ENCODE measurements at regions not wholly inside any gene's neighbourhood (a gene's known extent, or its start where the extent isn't known, plus 50 kb on each side); places are given as distances from the start of the nearest gene placed in this dataset.

- no peaks in the 10 kb centered on the region; a peak in 1 of 5 replicates for H3K27me3 ChIP-seq (ENCODE audit: control insufficient read depth in 1 of 2, insufficient read depth in 2 of 2, low read length in 2 of 2)
- DNase-seq (ENCODE audit: low spot score) = no peak
- intact Hi-C loops (cut with micrococcal nuclease; ENCODE audit: unreplicated experiment) = no loop called here
- 0 out of 3 replicates have a peak, but pooled peaks have one; percentile 28 for ATAC-seq
- in situ Hi-C loops (cut with HindIII; ENCODE audit: extremely low pct_ligation_motif_present, low pct_unique_long_range_greater_than_20kb) = no loop called here
- TF ChIP-seq SMAD9 (CRISPR knock-in tag; IDR thresholded peaks at IDR 0.05) = no peak
- TF ChIP-seq NR3C1 (CRISPR knock-in tag; IDR thresholded peaks at IDR 0.05) = no peak
- TF ChIP-seq ATM (IDR thresholded peaks at IDR 0.05; ENCODE audit: borderline replicate concordance) = no peak
- TF ChIP-seq AKAP8 (CRISPR knock-in tag; IDR thresholded peaks at IDR 0.05) = no peak
- TF ChIP-seq ZNF326 (CRISPR knock-in tag; IDR thresholded peaks at IDR 0.05; ENCODE audit: borderline replicate concordance) = no peak
- TF ChIP-seq CEBPB (IDR thresholded peaks at IDR 0.05; ENCODE audit: borderline replicate concordance, low read depth, low read length) = 0 out of 2 replicates have a peak, but pooled peaks have one; percentile 4
- no peak for TF ChIP-seq ZFP91 (CRISPR knock-in tag; IDR thresholded peaks at IDR 0.05; ENCODE audit: borderline replicate concordance)
- no peak for TF ChIP-seq DPF2 (CRISPR knock-in tag; IDR thresholded peaks at IDR 0.05; ENCODE audit: borderline replicate concordance, low read depth)
- TF ChIP-seq, protein P1, sequence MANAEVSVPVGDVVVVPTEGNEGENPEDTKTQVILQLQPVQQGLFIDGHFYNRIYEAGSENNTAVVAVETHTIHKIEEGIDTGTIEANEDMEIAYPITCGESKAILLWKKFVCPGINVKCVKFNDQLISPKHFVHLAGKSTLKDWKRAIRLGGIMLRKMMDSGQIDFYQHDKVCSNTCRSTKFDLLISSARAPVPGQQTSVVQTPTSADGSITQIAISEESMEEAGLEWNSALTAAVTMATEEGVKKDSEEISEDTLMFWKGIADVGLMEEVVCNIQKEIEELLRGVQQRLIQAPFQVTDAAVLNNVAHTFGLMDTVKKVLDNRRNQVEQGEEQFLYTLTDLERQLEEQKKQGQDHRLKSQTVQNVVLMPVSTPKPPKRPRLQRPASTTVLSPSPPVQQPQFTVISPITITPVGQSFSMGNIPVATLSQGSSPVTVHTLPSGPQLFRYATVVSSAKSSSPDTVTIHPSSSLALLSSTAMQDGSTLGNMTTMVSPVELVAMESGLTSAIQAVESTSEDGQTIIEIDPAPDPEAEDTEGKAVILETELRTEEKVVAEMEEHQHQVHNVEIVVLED (CRISPR knock-in tag; IDR thresholded peaks at IDR 0.05; ENCODE audit: borderline replicate concordance) = no peak
- TF ChIP-seq ZNF143 (CRISPR knock-in tag; IDR thresholded peaks at IDR 0.05) = no peak
- no peak for TF ChIP-seq SOX13 (IDR thresholded peaks at IDR 0.05)
- 0 out of 4 replicates have a peak, but pooled peaks of 1 of the 2 experiments have one; percentile 10 for TF ChIP-seq SOX13 (CRISPR knock-in tag; conservative IDR thresholded peaks at IDR 0.05 in 1 of 2, IDR thresholded peaks at IDR 0.05 in 1 of 2)
- no peak for TF ChIP-seq TFAP4 (IDR thresholded peaks at IDR 0.05; ENCODE audit: borderline replicate concordance, low read depth)
- no peak for TF ChIP-seq ZNF780A (CRISPR knock-in tag; IDR thresholded peaks at IDR 0.05)
- H3K9ac ChIP-seq (ENCODE audit: insufficient read depth, low read depth, low read length) = no peak overlapping the region
- no peak overlapping the region for H2AFZ ChIP-seq (ENCODE audit: low read length)
- no TSS peak for BruUV-seq (replicated peaks)
- H3K4me1 ChIP-seq (ENCODE audit: insufficient read depth, low read length) = peaks cover 7% of the 10 kb centered on the region; the same call in 1 of the 2 replicates
- no peak overlapping the region for H3K4me2 ChIP-seq (ENCODE audit: low read depth, low read length)
- POLR2A ChIA-PET = no interaction called here
- no peaks in the 10 kb centered on the region for H4K20me1 ChIP-seq (ENCODE audit: insufficient read depth, low read length)
- FAIRE-seq = no peak
- H3K36me3 ChIP-seq (replicated peaks in 1 of 2; ENCODE audit: control insufficient read depth in 1 of 2, insufficient read depth in 2 of 2, low read length in 2 of 2) = no peaks in the 10 kb centered on the region
- H3K27ac ChIP-seq (ENCODE audit: extremely low read length, insufficient read depth, low read length) = no peak overlapping the region
- WGBS (ENCODE audit: low lambda C conversion rate) = 19% methylated on average over 6 of the region's 6 CpGs
- CTCF ChIA-PET (ENCODE audit: low intra/inter-chr PET ratio, low total read pairs) = no interaction called here
- no peaks in the 10 kb centered on the region for H3K79me2 ChIP-seq (ENCODE audit: insufficient read depth, low read length)
- no peak overlapping the region for H3K4me3 ChIP-seq (replicated peaks in 1 of 3; ENCODE audit: insufficient read depth in 1 of 3, low read depth in 2 of 3, low read length in 3 of 3)
- H3K9me3 ChIP-seq (ENCODE audit: low read length) = no peaks in the 10 kb centered on the region
Measured at GRCh38 chr12:67727702-67728666, 79.4 kb downstream of the DYRK2 start.
